Smooth muscle cell (in vitro differentiated cells): ENCODE measurements at regions not wholly inside any gene's neighbourhood (a gene's known extent, or its start where the extent isn't known, plus 50 kb on each side); places are given as distances from the start of the nearest gene placed in this dataset.
A peak's percentile ranks its signal among the peaks of the same experiment; 100 is the strongest.

Experiments
- DNase-seq: peaks from one replicate; lab custom pipeline; 2025; ENCODE audit not compliant: unreplicated experiment; lab: John Stamatoyannopoulos, UW
- H2AFZ ChIP-seq: fragments of 200-600 bp; sonication (generic); 2 replicates; pipeline ENCODE4 v1.6.0; 2016; ENCODE audit warnings: antibody characterized with exemption, low read depth, mild to moderate bottlenecking
- H3F3A ChIP-seq: fragments of 200-600 bp; sonication (generic); 2 replicates; pipeline ENCODE4 v1.6.0; 2017; ENCODE audit warnings: antibody characterized with exemption, low read depth
- H3K27ac ChIP-seq: fragments of 200-600 bp; sonication (generic); 2 replicates; pipeline ENCODE4 v1.5.1; 2016; ENCODE audit warnings: low read depth, mild to moderate bottlenecking
- H3K27me3 ChIP-seq: fragments of 200-600 bp; sonication (generic); 2 replicates; pipeline ENCODE4 v1.6.1; 2016; ENCODE audit warnings: low read depth, mild to moderate bottlenecking
- H3K36me3 ChIP-seq: fragments of 200-600 bp; sonication (generic); 2 replicates; pipeline ENCODE4 v1.5.1; 2016; ENCODE audit warnings: low read depth
- H3K4me1 ChIP-seq: fragments of 200-600 bp; sonication (generic); 2 replicates; pipeline ENCODE4 v1.5.1; 2016; ENCODE audit warnings: low read depth
- H3K4me2 ChIP-seq: fragments of 200-600 bp; sonication (generic); 2 replicates; pipeline ENCODE4 v1.6.0; 2016; ENCODE audit warnings: mild to moderate bottlenecking
- H3K4me3 ChIP-seq: fragments of 200-600 bp; sonication (generic); 2 replicates; pipeline ENCODE4 v1.5.1; 2016; ENCODE audit warnings: mild to moderate bottlenecking
- H3K79me2 ChIP-seq: fragments of 200-600 bp; sonication (generic); 2 replicates; pipeline ENCODE4 v1.6.0; 2016; ENCODE audit warnings: low read depth, mild to moderate bottlenecking
- H3K9ac ChIP-seq: fragments of 200-600 bp; sonication (generic); 2 replicates; pipeline ENCODE4 v1.6.0; 2016; ENCODE audit warnings: low read depth
- H3K9me3 ChIP-seq: fragments of 200-600 bp; sonication (generic); replicated peaks from 2 replicates; pipeline ENCODE4 v1.5.1; 2016; ENCODE audit warnings: low read depth
- H4K20me1 ChIP-seq: fragments of 200-600 bp; sonication (generic); 2 replicates; pipeline ENCODE4 v1.6.0; 2016; ENCODE audit warnings: low read depth
- WGBS: methylation state at CpG from one replicate; pipeline ENCODE4 v1.1.7; 2016; ENCODE audit warnings: low lambda C conversion rate; 5-methylcytosine and 5-hydroxymethylcytosine counted together
- TF ChIP-seq, protein P1 (sequence below): fragments of 200-600 bp; sonication (generic); IDR thresholded peaks from 2 replicates; pipeline ENCODE4 v1.5.1; 2017; ENCODE audit warnings: borderline replicate concordance, mild to moderate bottlenecking, antibody characterized with exemption; ENCODE audit not compliant: insufficient read depth, poor library complexity, severe bottlenecking

- no peak overlapping the region for H3K27ac ChIP-seq
- H3K9me3 ChIP-seq = no peaks in the 10 kb centered on the region
- no peak overlapping the region for H3K4me3 ChIP-seq
- no peaks in the 10 kb centered on the region for H3K4me1 ChIP-seq
- WGBS = 85% methylated on average over 2 of the region's 2 CpGs
- H3K4me2 ChIP-seq = no peak overlapping the region
- H3K79me2 ChIP-seq = no peaks in the 10 kb centered on the region
- H3K27me3 ChIP-seq = no peaks in the 10 kb centered on the region
- no peaks in the 10 kb centered on the region for H3F3A ChIP-seq
- no peaks in the 10 kb centered on the region for H3K36me3 ChIP-seq
- H2AFZ ChIP-seq = no peak overlapping the region
- H3K9ac ChIP-seq = no peak overlapping the region
- TF ChIP-seq, protein P1, sequence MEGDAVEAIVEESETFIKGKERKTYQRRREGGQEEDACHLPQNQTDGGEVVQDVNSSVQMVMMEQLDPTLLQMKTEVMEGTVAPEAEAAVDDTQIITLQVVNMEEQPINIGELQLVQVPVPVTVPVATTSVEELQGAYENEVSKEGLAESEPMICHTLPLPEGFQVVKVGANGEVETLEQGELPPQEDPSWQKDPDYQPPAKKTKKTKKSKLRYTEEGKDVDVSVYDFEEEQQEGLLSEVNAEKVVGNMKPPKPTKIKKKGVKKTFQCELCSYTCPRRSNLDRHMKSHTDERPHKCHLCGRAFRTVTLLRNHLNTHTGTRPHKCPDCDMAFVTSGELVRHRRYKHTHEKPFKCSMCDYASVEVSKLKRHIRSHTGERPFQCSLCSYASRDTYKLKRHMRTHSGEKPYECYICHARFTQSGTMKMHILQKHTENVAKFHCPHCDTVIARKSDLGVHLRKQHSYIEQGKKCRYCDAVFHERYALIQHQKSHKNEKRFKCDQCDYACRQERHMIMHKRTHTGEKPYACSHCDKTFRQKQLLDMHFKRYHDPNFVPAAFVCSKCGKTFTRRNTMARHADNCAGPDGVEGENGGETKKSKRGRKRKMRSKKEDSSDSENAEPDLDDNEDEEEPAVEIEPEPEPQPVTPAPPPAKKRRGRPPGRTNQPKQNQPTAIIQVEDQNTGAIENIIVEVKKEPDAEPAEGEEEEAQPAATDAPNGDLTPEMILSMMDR = no peak
- DNase-seq = no peak
- no peaks in the 10 kb centered on the region for H4K20me1 ChIP-seq
These were observed 80.5 kb downstream of the PRKAB2 start for GRCh38 chr1:147091801-147092200.

DNA sequence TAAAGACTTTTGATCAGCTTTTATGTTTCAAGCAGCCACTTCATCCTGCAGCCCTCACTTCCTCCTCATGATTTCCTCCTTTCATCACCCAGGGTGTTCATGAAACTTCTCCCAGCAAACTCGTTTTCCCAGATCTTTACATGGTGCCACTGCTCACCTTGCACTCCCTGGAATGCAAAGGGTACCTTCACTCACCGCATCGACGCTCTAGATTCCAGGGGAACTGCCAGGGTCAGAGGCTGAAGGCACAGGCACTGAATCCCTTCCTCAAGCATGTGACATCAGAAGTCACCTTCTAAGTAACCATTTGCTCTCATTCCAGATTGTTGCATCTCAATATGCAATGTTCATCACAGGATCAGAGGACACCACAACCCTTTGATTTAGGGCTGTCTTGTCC is 82.8 kb downstream of the PRKAB2 start:
- no peak overlapping the region for H3K4me2 ChIP-seq
- H3K79me2 ChIP-seq = no peaks in the 10 kb centered on the region
- TF ChIP-seq, protein P1 = no peak
- H2AFZ ChIP-seq = no peak overlapping the region
- H3K36me3 ChIP-seq = no peaks in the 10 kb centered on the region
- no peaks in the 10 kb centered on the region for H3K4me1 ChIP-seq
- no peaks in the 10 kb centered on the region for H3K27me3 ChIP-seq
- H3F3A ChIP-seq = peaks cover 9% of the 10 kb centered on the region
- H4K20me1 ChIP-seq = no peaks in the 10 kb centered on the region
- no peak overlapping the region for H3K4me3 ChIP-seq
- H3K27ac ChIP-seq = no peak overlapping the region
- no peak for DNase-seq
- WGBS = 44% methylated on average over 4 of the region's 4 CpGs
- H3K9me3 ChIP-seq = no peaks in the 10 kb centered on the region
- no peak overlapping the region for H3K9ac ChIP-seq

DNA sequence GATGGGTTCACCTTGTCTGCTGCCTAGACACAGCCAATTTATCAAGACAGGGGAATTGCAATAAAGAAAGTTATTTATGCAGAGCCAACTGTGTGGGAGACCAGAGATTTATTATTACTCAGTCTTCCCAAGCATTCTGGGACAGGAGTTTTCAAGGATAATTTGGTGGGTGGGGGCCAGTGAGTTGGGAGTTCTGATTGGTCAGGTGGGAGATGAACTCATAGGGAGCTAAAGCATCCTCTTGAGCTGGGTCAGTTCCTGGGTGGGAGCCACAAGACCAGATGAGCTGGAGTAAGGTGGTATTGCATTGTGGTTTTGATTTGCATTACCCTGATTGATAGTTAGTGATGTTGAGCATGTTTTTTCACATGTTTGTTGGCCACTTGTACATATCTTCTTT is 86.1 kb downstream of the PRKAB2 start:
- Histone ChIP-seq H3K9me3 (no peaks in the 10 kb centered on the region), H2AFZ (no peak overlapping the region), H3K4me3 (no peak overlapping the region), H3K27me3 (peaks cover 6% of the 10 kb centered on the region), H3K36me3 (no peaks in the 10 kb centered on the region), H3K27ac (peak overlapping the region; percentile 97), H4K20me1 (no peaks in the 10 kb centered on the region), H3F3A (peaks cover 9% of the 10 kb centered on the region), H3K4me1 (no peaks in the 10 kb centered on the region), H3K9ac (no peak overlapping the region), H3K4me2 (no peak overlapping the region), H3K79me2 (no peaks in the 10 kb centered on the region)
- no peak for DNase-seq
- TF ChIP-seq, protein P1 = no peak

DNA sequence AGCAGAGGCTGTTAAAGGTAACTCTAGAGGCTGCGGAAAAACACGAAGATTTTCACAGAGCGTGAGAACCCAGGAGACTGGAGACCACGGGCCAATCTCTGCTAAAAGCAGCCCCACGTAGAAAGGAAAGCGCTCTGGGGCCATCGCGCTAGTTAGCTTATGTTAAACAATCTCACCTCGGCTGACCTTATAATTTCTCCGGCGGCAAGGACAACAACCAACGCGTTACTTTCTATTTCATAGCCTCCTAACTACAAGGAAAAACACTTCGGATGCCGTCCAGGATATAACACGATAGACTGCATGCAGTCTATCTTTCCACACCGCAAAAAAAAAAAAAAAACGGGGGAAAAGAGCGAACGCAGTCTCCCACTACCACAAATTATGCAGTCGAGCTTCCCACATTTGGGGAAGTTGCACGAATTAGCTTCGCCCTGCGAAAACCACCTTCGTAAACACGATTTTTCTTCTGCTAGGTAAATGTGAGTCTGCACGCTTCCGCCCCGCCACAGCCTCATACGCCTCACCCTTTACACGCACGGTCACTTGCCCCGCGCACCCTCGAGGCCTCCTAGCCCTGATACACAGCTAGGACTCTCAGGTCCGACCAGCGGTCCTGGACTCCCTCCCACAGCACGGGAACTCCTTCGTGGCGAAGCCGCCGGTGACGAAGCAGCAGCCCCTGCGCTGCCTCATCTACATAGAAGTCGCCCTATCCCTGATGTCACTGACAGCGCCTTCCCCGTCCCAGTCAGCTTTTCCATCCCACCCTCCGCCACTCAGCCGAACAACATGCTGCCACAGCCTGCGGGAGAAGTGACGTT is 87.8 kb downstream of the PRKAB2 start:
- DNase-seq = peak; percentile 66
- Histone ChIP-seq H2AFZ (peak overlapping the region; percentile 96), H3K4me1 (no peaks in the 10 kb centered on the region), H3K79me2 (no peaks in the 10 kb centered on the region), H3F3A (peaks cover 9% of the 10 kb centered on the region), H3K4me2 (peak overlapping the region; percentile 88), H3K27me3 (peaks cover 10% of the 10 kb centered on the region), H3K36me3 (no peaks in the 10 kb centered on the region), H3K9ac (peak overlapping the region; percentile 100), H3K27ac (peak overlapping the region; percentile 97), H4K20me1 (no peaks in the 10 kb centered on the region), H3K9me3 (no peaks in the 10 kb centered on the region), H3K4me3 (peak overlapping the region; percentile 67)
- TF ChIP-seq, protein P1 = no peak
- WGBS = 1% methylated on average over 51 of the region's 51 CpGs
